H1 (cell line): ENCODE measurements at regions not wholly inside any gene's neighbourhood (a gene's known extent, or its start where the extent isn't known, plus 50 kb on each side); places are given as distances from the start of the nearest gene placed in this dataset.

Source experiments
- CEBPB ChIP-seq: IDR thresholded peaks from 2 replicates; pipeline ENCODE4 v1.6.1; 2012; ENCODE audit warnings: low read depth, low read length
- KDM4A ChIP-seq: IDR thresholded peaks from one replicate; pipeline ENCODE4 v1.7.1; 2012; ENCODE audit warnings: low read depth, mild to moderate bottlenecking, moderate library complexity, low read length, inconsistent platforms; ENCODE audit not compliant: severe bottlenecking
- PHF8 ChIP-seq: fragments of 200-600 bp; sonication (generic); conservative IDR thresholded peaks from 2 replicates; pipeline ENCODE4 v1.7.1; 2012; ENCODE audit warnings: low read depth, mild to moderate bottlenecking, inconsistent platforms, low read length, moderate library complexity
- SIRT6 ChIP-seq: IDR thresholded peaks from one replicate; pipeline ENCODE4 v1.7.1; 2012; ENCODE audit warnings: low read length, inconsistent platforms
- TF ChIP-seq, protein P1 (sequence below): fragments of 300-600 bp; sonication (generic); IDR thresholded peaks from 2 replicates; pipeline ENCODE4 v1.7.1; 2012; ENCODE audit warnings: low read length, moderate library complexity, mild to moderate bottlenecking, inconsistent platforms; ENCODE audit not compliant: insufficient replicate concordance

DNA sequence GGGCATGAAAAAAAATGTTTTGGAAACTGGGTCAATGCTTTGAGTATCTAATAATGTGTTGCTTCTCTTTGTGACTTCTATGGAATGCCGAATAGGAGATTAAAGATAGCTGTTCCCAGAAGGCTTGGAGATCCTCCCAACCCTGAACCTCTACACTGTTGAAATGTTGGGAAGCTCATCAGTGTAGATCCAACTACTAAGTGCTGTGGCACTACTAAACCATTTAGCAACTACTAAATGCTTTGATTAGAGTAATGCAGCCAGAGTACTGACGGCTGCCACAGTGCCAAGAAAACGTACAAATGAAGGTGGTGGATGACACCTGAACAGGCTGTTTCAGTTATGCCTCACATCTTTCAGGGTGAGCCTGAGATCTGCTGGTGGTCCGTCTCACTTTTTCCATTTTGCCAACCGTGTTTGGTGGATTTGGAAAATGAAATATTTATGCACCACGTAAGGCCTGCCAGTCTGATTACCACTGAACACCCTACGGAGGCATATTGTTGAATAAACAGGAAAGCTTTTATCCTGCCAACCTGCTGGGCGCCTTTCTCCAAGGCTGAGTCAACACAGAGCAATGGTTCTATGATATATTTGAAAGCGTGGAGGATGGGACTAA is 938.0 kb upstream of the FLRT2 start (continued):
- TF ChIP-seq, protein P1, sequence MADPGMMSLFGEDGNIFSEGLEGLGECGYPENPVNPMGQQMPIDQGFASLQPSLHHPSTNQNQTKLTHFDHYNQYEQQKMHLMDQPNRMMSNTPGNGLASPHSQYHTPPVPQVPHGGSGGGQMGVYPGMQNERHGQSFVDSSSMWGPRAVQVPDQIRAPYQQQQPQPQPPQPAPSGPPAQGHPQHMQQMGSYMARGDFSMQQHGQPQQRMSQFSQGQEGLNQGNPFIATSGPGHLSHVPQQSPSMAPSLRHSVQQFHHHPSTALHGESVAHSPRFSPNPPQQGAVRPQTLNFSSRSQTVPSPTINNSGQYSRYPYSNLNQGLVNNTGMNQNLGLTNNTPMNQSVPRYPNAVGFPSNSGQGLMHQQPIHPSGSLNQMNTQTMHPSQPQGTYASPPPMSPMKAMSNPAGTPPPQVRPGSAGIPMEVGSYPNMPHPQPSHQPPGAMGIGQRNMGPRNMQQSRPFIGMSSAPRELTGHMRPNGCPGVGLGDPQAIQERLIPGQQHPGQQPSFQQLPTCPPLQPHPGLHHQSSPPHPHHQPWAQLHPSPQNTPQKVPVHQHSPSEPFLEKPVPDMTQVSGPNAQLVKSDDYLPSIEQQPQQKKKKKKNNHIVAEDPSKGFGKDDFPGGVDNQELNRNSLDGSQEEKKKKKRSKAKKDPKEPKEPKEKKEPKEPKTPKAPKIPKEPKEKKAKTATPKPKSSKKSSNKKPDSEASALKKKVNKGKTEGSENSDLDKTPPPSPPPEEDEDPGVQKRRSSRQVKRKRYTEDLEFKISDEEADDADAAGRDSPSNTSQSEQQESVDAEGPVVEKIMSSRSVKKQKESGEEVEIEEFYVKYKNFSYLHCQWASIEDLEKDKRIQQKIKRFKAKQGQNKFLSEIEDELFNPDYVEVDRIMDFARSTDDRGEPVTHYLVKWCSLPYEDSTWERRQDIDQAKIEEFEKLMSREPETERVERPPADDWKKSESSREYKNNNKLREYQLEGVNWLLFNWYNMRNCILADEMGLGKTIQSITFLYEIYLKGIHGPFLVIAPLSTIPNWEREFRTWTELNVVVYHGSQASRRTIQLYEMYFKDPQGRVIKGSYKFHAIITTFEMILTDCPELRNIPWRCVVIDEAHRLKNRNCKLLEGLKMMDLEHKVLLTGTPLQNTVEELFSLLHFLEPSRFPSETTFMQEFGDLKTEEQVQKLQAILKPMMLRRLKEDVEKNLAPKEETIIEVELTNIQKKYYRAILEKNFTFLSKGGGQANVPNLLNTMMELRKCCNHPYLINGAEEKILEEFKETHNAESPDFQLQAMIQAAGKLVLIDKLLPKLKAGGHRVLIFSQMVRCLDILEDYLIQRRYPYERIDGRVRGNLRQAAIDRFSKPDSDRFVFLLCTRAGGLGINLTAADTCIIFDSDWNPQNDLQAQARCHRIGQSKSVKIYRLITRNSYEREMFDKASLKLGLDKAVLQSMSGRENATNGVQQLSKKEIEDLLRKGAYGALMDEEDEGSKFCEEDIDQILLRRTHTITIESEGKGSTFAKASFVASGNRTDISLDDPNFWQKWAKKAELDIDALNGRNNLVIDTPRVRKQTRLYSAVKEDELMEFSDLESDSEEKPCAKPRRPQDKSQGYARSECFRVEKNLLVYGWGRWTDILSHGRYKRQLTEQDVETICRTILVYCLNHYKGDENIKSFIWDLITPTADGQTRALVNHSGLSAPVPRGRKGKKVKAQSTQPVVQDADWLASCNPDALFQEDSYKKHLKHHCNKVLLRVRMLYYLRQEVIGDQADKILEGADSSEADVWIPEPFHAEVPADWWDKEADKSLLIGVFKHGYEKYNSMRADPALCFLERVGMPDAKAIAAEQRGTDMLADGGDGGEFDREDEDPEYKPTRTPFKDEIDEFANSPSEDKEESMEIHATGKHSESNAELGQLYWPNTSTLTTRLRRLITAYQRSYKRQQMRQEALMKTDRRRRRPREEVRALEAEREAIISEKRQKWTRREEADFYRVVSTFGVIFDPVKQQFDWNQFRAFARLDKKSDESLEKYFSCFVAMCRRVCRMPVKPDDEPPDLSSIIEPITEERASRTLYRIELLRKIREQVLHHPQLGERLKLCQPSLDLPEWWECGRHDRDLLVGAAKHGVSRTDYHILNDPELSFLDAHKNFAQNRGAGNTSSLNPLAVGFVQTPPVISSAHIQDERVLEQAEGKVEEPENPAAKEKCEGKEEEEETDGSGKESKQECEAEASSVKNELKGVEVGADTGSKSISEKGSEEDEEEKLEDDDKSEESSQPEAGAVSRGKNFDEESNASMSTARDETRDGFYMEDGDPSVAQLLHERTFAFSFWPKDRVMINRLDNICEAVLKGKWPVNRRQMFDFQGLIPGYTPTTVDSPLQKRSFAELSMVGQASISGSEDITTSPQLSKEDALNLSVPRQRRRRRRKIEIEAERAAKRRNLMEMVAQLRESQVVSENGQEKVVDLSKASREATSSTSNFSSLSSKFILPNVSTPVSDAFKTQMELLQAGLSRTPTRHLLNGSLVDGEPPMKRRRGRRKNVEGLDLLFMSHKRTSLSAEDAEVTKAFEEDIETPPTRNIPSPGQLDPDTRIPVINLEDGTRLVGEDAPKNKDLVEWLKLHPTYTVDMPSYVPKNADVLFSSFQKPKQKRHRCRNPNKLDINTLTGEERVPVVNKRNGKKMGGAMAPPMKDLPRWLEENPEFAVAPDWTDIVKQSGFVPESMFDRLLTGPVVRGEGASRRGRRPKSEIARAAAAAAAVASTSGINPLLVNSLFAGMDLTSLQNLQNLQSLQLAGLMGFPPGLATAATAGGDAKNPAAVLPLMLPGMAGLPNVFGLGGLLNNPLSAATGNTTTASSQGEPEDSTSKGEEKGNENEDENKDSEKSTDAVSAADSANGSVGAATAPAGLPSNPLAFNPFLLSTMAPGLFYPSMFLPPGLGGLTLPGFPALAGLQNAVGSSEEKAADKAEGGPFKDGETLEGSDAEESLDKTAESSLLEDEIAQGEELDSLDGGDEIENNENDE, result no peak
- TF ChIP-seq CEBPB (no peak), PHF8 (no peak), SIRT6 (no peak), KDM4A (no peak)
